ENCODE measurements at regions not wholly inside any gene's neighbourhood (a gene's known extent, or its start where the extent isn't known, plus 50 kb on each side); places are given as distances from the start of the nearest gene placed in this dataset.

DNA sequence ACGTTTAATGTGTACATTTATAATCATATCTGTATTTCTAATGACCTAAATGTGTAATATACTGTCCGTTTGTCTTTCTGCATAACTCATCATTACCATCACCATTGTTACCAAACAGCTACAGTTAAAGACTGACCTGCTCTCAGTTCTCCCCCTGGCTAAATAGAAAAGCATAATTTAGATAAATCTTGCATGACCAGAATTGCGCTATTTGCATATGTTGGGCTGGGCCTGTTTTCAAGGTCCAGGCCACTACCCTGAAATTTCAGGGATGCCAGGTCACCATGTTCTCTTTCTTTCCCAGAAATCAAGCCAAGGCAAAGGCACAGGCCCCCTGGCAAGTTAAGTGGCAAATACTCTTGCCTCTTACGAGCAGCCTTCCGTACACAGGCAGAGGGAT lies 78.4 kb downstream of the MARCHF4 start:
- no peak for TF ChIP-seq POLR2A (IDR thresholded peaks at IDR 0.05)
- TF ChIP-seq, protein P1, sequence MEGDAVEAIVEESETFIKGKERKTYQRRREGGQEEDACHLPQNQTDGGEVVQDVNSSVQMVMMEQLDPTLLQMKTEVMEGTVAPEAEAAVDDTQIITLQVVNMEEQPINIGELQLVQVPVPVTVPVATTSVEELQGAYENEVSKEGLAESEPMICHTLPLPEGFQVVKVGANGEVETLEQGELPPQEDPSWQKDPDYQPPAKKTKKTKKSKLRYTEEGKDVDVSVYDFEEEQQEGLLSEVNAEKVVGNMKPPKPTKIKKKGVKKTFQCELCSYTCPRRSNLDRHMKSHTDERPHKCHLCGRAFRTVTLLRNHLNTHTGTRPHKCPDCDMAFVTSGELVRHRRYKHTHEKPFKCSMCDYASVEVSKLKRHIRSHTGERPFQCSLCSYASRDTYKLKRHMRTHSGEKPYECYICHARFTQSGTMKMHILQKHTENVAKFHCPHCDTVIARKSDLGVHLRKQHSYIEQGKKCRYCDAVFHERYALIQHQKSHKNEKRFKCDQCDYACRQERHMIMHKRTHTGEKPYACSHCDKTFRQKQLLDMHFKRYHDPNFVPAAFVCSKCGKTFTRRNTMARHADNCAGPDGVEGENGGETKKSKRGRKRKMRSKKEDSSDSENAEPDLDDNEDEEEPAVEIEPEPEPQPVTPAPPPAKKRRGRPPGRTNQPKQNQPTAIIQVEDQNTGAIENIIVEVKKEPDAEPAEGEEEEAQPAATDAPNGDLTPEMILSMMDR (IDR thresholded peaks at IDR 0.05) = no peak

Measured in thyroid gland (tissue), 4 donors.